Right atrium auricular region (tissue), 2 donors: ENCODE measurements at regions not wholly inside any gene's neighbourhood (a gene's known extent, or its start where the extent isn't known, plus 50 kb on each side); places are given as distances from the start of the nearest gene placed in this dataset.

Experiments used
- DNase-seq: peaks from one replicate; pipeline ENCODE4 v3.0.0-alpha.2; 2019; ENCODE audit warnings: low spot score
- H3K27ac ChIP-seq, 2 donors: fragments of 200-600 bp; sonication (generic); 1 replicate in 1 of 2; 2 replicates in 1 of 2; pipeline ENCODE4 v1.5.1; 2016 to 2019
- H3K27me3 ChIP-seq, 2 donors: fragments of 200-600 bp; sonication (generic); one replicate each; pipeline versions ENCODE4 v1.5.1 to v1.6.0; 2017 to 2019
- H3K36me3 ChIP-seq: fragments of 200-600 bp; sonication (generic); one replicate; pipeline ENCODE4 v1.5.1; 2016
- H3K4me1 ChIP-seq, 2 donors: fragments of 200-600 bp; sonication (generic); one replicate each; pipeline versions ENCODE4 v1.5.1 to v1.6.0; 2017 to 2019
- H3K4me3 ChIP-seq, 2 donors: fragments of 200-600 bp; sonication (generic); 1 replicate in 1 of 2; 2 replicates in 1 of 2; pipeline ENCODE4 v1.5.1; 2017 to 2019; ENCODE audit warnings: mild to moderate bottlenecking in 1 of 2, moderate library complexity in 1 of 2
- H3K9me3 ChIP-seq, 2 donors: fragments of 200-600 bp; sonication (generic); one replicate each; pipeline ENCODE4 v1.5.1; 2019
- CTCF ChIP-seq, 2 donors: fragments of 200-600 bp; sonication (generic); IDR thresholded peaks; one replicate each; pipeline ENCODE4 v1.5.1; 2019; ENCODE audit warnings: antibody characterized with exemption in 2 of 2

GRCh38 chr3:137116619-137117018, 158.8 kb downstream of the IL20RB start:
- Histone ChIP-seq H3K36me3 (no peaks in the 10 kb centered on the region), H3K4me3 (no peak overlapping the region), H3K27me3 (no peaks in the 10 kb centered on the region), H3K9me3 (no peaks in the 10 kb centered on the region), H3K4me1 (no peaks in the 10 kb centered on the region), H3K27ac (no peak overlapping the region)
- DNase-seq, result no peak
- no peak for TF ChIP-seq CTCF (IDR thresholded peaks at IDR 0.05)

DNA sequence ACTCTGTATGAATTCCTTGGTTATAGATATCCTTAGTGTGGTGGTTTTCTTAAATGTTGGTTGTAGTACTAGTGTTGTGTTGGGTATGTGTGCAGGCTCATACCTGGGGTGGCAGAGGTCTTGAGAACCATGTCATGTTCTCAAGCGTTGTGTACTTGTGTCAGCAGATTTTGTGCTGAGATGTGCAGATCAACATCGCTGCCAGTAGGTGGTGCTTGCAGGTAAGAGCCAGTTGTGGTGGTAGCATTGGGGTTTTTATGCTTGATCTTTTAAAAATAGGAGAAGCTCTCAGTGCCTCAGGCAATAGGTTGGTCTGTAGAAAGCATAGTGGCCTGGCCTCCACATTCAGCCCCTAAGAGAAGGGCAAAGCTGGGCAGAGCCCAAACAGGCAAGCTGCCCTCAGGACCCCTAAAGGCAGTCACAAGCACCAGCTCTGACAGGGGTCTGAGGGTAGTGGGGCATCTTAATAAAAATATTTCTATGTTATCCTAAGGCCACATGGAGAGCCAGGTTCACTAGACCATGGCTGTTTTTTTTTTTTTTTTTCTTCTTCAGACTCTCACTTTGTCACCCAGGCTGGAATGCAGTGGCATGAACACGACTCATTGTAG, 164.0 kb downstream of the IL20RB start:
- no peaks in the 10 kb centered on the region for H3K9me3 ChIP-seq
- H3K36me3 ChIP-seq, result no peaks in the 10 kb centered on the region
- no peak overlapping the region for H3K4me3 ChIP-seq
- no peak overlapping the region for H3K27ac ChIP-seq
- no peak for DNase-seq
- TF ChIP-seq CTCF (IDR thresholded peaks at IDR 0.05), result peak; percentile 14 to 63
- H3K27me3 ChIP-seq, result no peaks in the 10 kb centered on the region
- no peaks in the 10 kb centered on the region for H3K4me1 ChIP-seq

- Histone ChIP-seq H3K4me1 (no peaks in the 10 kb centered on the region), H3K27me3 (no peaks in the 10 kb centered on the region), H3K27ac (no peak overlapping the region), H3K36me3 (no peaks in the 10 kb centered on the region), H3K4me3 (no peak overlapping the region), H3K9me3 (no peaks in the 10 kb centered on the region)
- no peak for DNase-seq
- TF ChIP-seq CTCF (IDR thresholded peaks at IDR 0.05), result no peak
Observed at GRCh38 chr3:137131081-137131480, 173.3 kb downstream of the IL20RB start.

- TF ChIP-seq CTCF (IDR thresholded peaks at IDR 0.05), result no peak
- no peaks in the 10 kb centered on the region for H3K9me3 ChIP-seq
- DNase-seq, result no peak
Observed at GRCh38 chr3:137134431-137134830, 176.6 kb downstream of the IL20RB start.

GRCh38 chr3:137148406-137148805, 190.6 kb downstream of the IL20RB start:
- Histone ChIP-seq H3K27ac (no peak overlapping the region), H3K4me1 (no peaks in the 10 kb centered on the region), H3K27me3 (no peaks in the 10 kb centered on the region), H3K4me3 (no peak overlapping the region), H3K36me3 (no peaks in the 10 kb centered on the region), H3K9me3 (no peaks in the 10 kb centered on the region)
- TF ChIP-seq CTCF (IDR thresholded peaks at IDR 0.05), result no peak
- DNase-seq, result no peak

More at GRCh38 chr3:137134431-137134830, 176.6 kb downstream of the IL20RB start:
- Histone ChIP-seq H3K27ac (no peak overlapping the region), H3K4me1 (no peaks in the 10 kb centered on the region), H3K4me3 (no peak overlapping the region), H3K27me3 (no peaks in the 10 kb centered on the region), H3K36me3 (no peaks in the 10 kb centered on the region)

GRCh38 chr3:137148917-137149316, 191.1 kb downstream of the IL20RB start:
- no peak for TF ChIP-seq CTCF (IDR thresholded peaks at IDR 0.05)

More at GRCh38 chr3:137148917-137149316, 191.1 kb downstream of the IL20RB start:
- H3K4me1 ChIP-seq, result no peaks in the 10 kb centered on the region
- no peaks in the 10 kb centered on the region for H3K9me3 ChIP-seq
- H3K4me3 ChIP-seq, result no peak overlapping the region
- no peaks in the 10 kb centered on the region for H3K27me3 ChIP-seq
- H3K27ac ChIP-seq, result no peak overlapping the region
- no peaks in the 10 kb centered on the region for H3K36me3 ChIP-seq
- DNase-seq, result no peak
